ENCODE measurements at regions not wholly inside any gene's neighbourhood (a gene's known extent, or its start where the extent isn't known, plus 50 kb on each side); places are given as distances from the start of the nearest gene placed in this dataset.

- Histone ChIP-seq H3K4me1 (ENCODE audit: insufficient read depth, low read length) (no peaks in the 10 kb centered on the region), H3K27me3 (ENCODE audit: control insufficient read depth in 1 of 2, insufficient read depth in 2 of 2, low read length in 2 of 2) (no peaks in the 10 kb centered on the region), H3K36me3 (ENCODE audit: insufficient read depth, low read length) (no peaks in the 10 kb centered on the region), H3K9ac (ENCODE audit: low read length) (no peak overlapping the region), H3K27ac (ENCODE audit: low read depth, low read length) (no peak overlapping the region), H3K9me3 (ENCODE audit: low read length) (no peaks in the 10 kb centered on the region), H3K4me3 (ENCODE audit: low read depth in 1 of 2, low read length in 2 of 2) (no peak overlapping the region)
Observed at GRCh38 chr6:23377830-23378229, 748.2 kb upstream of the NRSN1 start.

- H3K27ac ChIP-seq (ENCODE audit: low read depth, low read length): no peak overlapping the region
- H3K9me3 ChIP-seq (ENCODE audit: low read length): no peaks in the 10 kb centered on the region
- H3K27me3 ChIP-seq (ENCODE audit: control insufficient read depth in 1 of 2, insufficient read depth in 2 of 2, low read length in 2 of 2): no peaks in the 10 kb centered on the region
- no peaks in the 10 kb centered on the region for H3K36me3 ChIP-seq (ENCODE audit: insufficient read depth, low read length)
- no peak overlapping the region for H3K9ac ChIP-seq (ENCODE audit: low read length)
- no peak overlapping the region for H3K4me3 ChIP-seq (ENCODE audit: low read depth in 1 of 2, low read length in 2 of 2)
- no peaks in the 10 kb centered on the region for H3K4me1 ChIP-seq (ENCODE audit: insufficient read depth, low read length)
Observed at GRCh38 chr6:23380465-23380864, 745.5 kb upstream of the NRSN1 start.

GRCh38 chr6:23388086-23388783 lies 737.8 kb upstream of the NRSN1 start:
- Histone ChIP-seq H3K36me3 (ENCODE audit: insufficient read depth, low read length) (no peaks in the 10 kb centered on the region), H3K9ac (ENCODE audit: low read length) (no peak overlapping the region), H3K27me3 (ENCODE audit: control insufficient read depth in 1 of 2, insufficient read depth in 2 of 2, low read length in 2 of 2) (no peaks in the 10 kb centered on the region), H3K9me3 (ENCODE audit: low read length) (no peaks in the 10 kb centered on the region), H3K4me1 (ENCODE audit: insufficient read depth, low read length) (no peaks in the 10 kb centered on the region), H3K27ac (ENCODE audit: low read depth, low read length) (no peak overlapping the region), H3K4me3 (ENCODE audit: low read depth in 1 of 2, low read length in 2 of 2) (no peak overlapping the region)

- H3K27ac ChIP-seq (ENCODE audit: low read depth, low read length): no peak overlapping the region
- no peaks in the 10 kb centered on the region for H3K4me1 ChIP-seq (ENCODE audit: insufficient read depth, low read length)
- no peaks in the 10 kb centered on the region for H3K36me3 ChIP-seq (ENCODE audit: insufficient read depth, low read length)
- H3K9ac ChIP-seq (ENCODE audit: low read length): no peak overlapping the region
- H3K9me3 ChIP-seq (ENCODE audit: low read length): no peaks in the 10 kb centered on the region
- H3K4me3 ChIP-seq (ENCODE audit: low read depth in 1 of 2, low read length in 2 of 2): no peak overlapping the region
- no peaks in the 10 kb centered on the region for H3K27me3 ChIP-seq (ENCODE audit: control insufficient read depth in 1 of 2, insufficient read depth in 2 of 2, low read length in 2 of 2)
Observed at GRCh38 chr6:23389386-23389785, 736.6 kb upstream of the NRSN1 start.

- H3K9me3 ChIP-seq (ENCODE audit: low read length): no peaks in the 10 kb centered on the region
- no peaks in the 10 kb centered on the region for H3K27me3 ChIP-seq (ENCODE audit: control insufficient read depth in 1 of 2, insufficient read depth in 2 of 2, low read length in 2 of 2)
- H3K4me1 ChIP-seq (ENCODE audit: insufficient read depth, low read length): no peaks in the 10 kb centered on the region
- no peak overlapping the region for H3K4me3 ChIP-seq (ENCODE audit: low read depth in 1 of 2, low read length in 2 of 2)
- no peak overlapping the region for H3K27ac ChIP-seq (ENCODE audit: low read depth, low read length)
- H3K9ac ChIP-seq (ENCODE audit: low read length): no peak overlapping the region
- no peaks in the 10 kb centered on the region for H3K36me3 ChIP-seq (ENCODE audit: insufficient read depth, low read length)
Observed at GRCh38 chr6:23390221-23390620, 735.8 kb upstream of the NRSN1 start.

- H3K4me1 ChIP-seq (ENCODE audit: insufficient read depth, low read length): no peaks in the 10 kb centered on the region
- H3K27ac ChIP-seq (ENCODE audit: low read depth, low read length): no peak overlapping the region
- H3K4me3 ChIP-seq (ENCODE audit: low read depth in 1 of 2, low read length in 2 of 2): no peak overlapping the region
- H3K9ac ChIP-seq (ENCODE audit: low read length): no peak overlapping the region
- no peaks in the 10 kb centered on the region for H3K27me3 ChIP-seq (ENCODE audit: control insufficient read depth in 1 of 2, insufficient read depth in 2 of 2, low read length in 2 of 2)
- no peaks in the 10 kb centered on the region for H3K36me3 ChIP-seq (ENCODE audit: insufficient read depth, low read length)
- no peaks in the 10 kb centered on the region for H3K9me3 ChIP-seq (ENCODE audit: low read length)
Observed at GRCh38 chr6:23394681-23395080, 731.3 kb upstream of the NRSN1 start.

GRCh38 chr6:23395381-23395780 lies 730.6 kb upstream of the NRSN1 start:
- no peak overlapping the region for H3K9ac ChIP-seq (ENCODE audit: low read length)
- H3K4me1 ChIP-seq (ENCODE audit: insufficient read depth, low read length): no peaks in the 10 kb centered on the region
- no peak overlapping the region for H3K27ac ChIP-seq (ENCODE audit: low read depth, low read length)
- no peaks in the 10 kb centered on the region for H3K27me3 ChIP-seq (ENCODE audit: control insufficient read depth in 1 of 2, insufficient read depth in 2 of 2, low read length in 2 of 2)
- no peaks in the 10 kb centered on the region for H3K36me3 ChIP-seq (ENCODE audit: insufficient read depth, low read length)
- H3K4me3 ChIP-seq (ENCODE audit: low read depth in 1 of 2, low read length in 2 of 2): no peak overlapping the region
- H3K9me3 ChIP-seq (ENCODE audit: low read length): no peaks in the 10 kb centered on the region

- Histone ChIP-seq H3K4me3 (ENCODE audit: low read depth in 1 of 2, low read length in 2 of 2) (no peak overlapping the region), H3K4me1 (ENCODE audit: insufficient read depth, low read length) (no peaks in the 10 kb centered on the region), H3K9me3 (ENCODE audit: low read length) (no peaks in the 10 kb centered on the region), H3K9ac (ENCODE audit: low read length) (no peak overlapping the region), H3K27me3 (ENCODE audit: control insufficient read depth in 1 of 2, insufficient read depth in 2 of 2, low read length in 2 of 2) (no peaks in the 10 kb centered on the region), H3K27ac (ENCODE audit: low read depth, low read length) (no peak overlapping the region), H3K36me3 (ENCODE audit: insufficient read depth, low read length) (no peaks in the 10 kb centered on the region)
Observed at GRCh38 chr6:23396949-23397348, 729.1 kb upstream of the NRSN1 start.

- Histone ChIP-seq H3K27ac (ENCODE audit: low read depth, low read length) (no peak overlapping the region), H3K36me3 (ENCODE audit: insufficient read depth, low read length) (no peaks in the 10 kb centered on the region), H3K4me1 (ENCODE audit: insufficient read depth, low read length) (no peaks in the 10 kb centered on the region), H3K9me3 (ENCODE audit: low read length) (no peaks in the 10 kb centered on the region), H3K27me3 (ENCODE audit: control insufficient read depth in 1 of 2, insufficient read depth in 2 of 2, low read length in 2 of 2) (no peaks in the 10 kb centered on the region), H3K9ac (ENCODE audit: low read length) (no peak overlapping the region), H3K4me3 (ENCODE audit: low read depth in 1 of 2, low read length in 2 of 2) (no peak overlapping the region)
Observed at GRCh38 chr6:23403460-23403859, 722.6 kb upstream of the NRSN1 start.

- Histone ChIP-seq H3K9me3 (ENCODE audit: low read length) (no peaks in the 10 kb centered on the region), H3K27me3 (ENCODE audit: control insufficient read depth in 1 of 2, insufficient read depth in 2 of 2, low read length in 2 of 2) (no peaks in the 10 kb centered on the region), H3K4me3 (ENCODE audit: low read depth in 1 of 2, low read length in 2 of 2) (no peak overlapping the region), H3K9ac (ENCODE audit: low read length) (no peak overlapping the region), H3K36me3 (ENCODE audit: insufficient read depth, low read length) (no peaks in the 10 kb centered on the region), H3K27ac (ENCODE audit: low read depth, low read length) (no peak overlapping the region), H3K4me1 (ENCODE audit: insufficient read depth, low read length) (no peaks in the 10 kb centered on the region)
Observed at GRCh38 chr6:23409531-23409930, 716.5 kb upstream of the NRSN1 start.

- no peaks in the 10 kb centered on the region for H3K9me3 ChIP-seq (ENCODE audit: low read length)
- H3K4me1 ChIP-seq (ENCODE audit: insufficient read depth, low read length): no peaks in the 10 kb centered on the region
- no peak overlapping the region for H3K27ac ChIP-seq (ENCODE audit: low read depth, low read length)
- H3K27me3 ChIP-seq (ENCODE audit: control insufficient read depth in 1 of 2, insufficient read depth in 2 of 2, low read length in 2 of 2): no peaks in the 10 kb centered on the region
- H3K9ac ChIP-seq (ENCODE audit: low read length): no peak overlapping the region
- H3K4me3 ChIP-seq (ENCODE audit: low read depth in 1 of 2, low read length in 2 of 2): no peak overlapping the region
- no peaks in the 10 kb centered on the region for H3K36me3 ChIP-seq (ENCODE audit: insufficient read depth, low read length)
Observed at GRCh38 chr6:23410439-23410838, 715.6 kb upstream of the NRSN1 start.

- no peaks in the 10 kb centered on the region for H3K9me3 ChIP-seq (ENCODE audit: low read length)
- H3K36me3 ChIP-seq (ENCODE audit: insufficient read depth, low read length): no peaks in the 10 kb centered on the region
- H3K27ac ChIP-seq (ENCODE audit: low read depth, low read length): no peak overlapping the region
- no peaks in the 10 kb centered on the region for H3K4me1 ChIP-seq (ENCODE audit: insufficient read depth, low read length)
- no peaks in the 10 kb centered on the region for H3K27me3 ChIP-seq (ENCODE audit: control insufficient read depth in 1 of 2, insufficient read depth in 2 of 2, low read length in 2 of 2)
- H3K4me3 ChIP-seq (ENCODE audit: low read depth in 1 of 2, low read length in 2 of 2): no peak overlapping the region
- H3K9ac ChIP-seq (ENCODE audit: low read length): no peak overlapping the region
Observed at GRCh38 chr6:23412770-23413169, 713.2 kb upstream of the NRSN1 start.

Measured in muscle layer of colon (tissue), 2 donors.